SU-DHL-6 (cell line): ENCODE measurements at regions not wholly inside any gene's neighbourhood (a gene's known extent, or its start where the extent isn't known, plus 50 kb on each side); places are given as distances from the start of the nearest gene placed in this dataset.

ENCODE experiments used
- EZH2phosphoT487 ChIP-seq: fragments of 200-600 bp; sonication (generic), shearing (Covaris generic); conservative IDR thresholded peaks from 2 replicates; pipeline ENCODE4 v1.6.1; 2018; ENCODE audit warnings: mild to moderate bottlenecking, antibody characterized with exemption, low read length, moderate library complexity, mixed read lengths
- TF ChIP-seq, protein P1 (sequence below): fragments of 200-600 bp; sonication (generic); IDR thresholded peaks from one replicate; pipeline ENCODE4 v1.5.1; 2017; ENCODE audit warnings: antibody characterized with exemption, mild to moderate bottlenecking, low read length, moderate library complexity; ENCODE audit not compliant: insufficient read depth, poor library complexity, severe bottlenecking

DNA sequence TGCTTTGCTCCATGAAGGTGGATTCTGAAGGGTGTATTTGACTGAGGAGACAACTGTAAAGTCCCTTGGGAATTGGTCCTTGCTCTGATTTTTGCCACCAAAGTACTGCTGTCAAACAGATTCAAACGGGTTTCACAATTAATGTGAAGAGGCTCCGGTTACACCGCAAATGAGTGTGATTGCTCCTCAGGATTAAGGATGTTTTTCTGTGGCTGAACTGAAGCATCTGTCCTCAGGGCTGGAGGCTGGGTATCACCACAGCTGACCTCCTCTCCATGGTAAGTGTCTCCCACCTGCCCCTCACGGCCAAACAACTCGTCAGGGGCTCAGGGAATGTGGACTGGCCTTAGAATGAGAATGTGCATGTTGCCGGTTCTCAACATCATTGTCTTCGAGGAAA lies 130.4 kb upstream of the NDUFV2 start:
- TF ChIP-seq, protein P1, sequence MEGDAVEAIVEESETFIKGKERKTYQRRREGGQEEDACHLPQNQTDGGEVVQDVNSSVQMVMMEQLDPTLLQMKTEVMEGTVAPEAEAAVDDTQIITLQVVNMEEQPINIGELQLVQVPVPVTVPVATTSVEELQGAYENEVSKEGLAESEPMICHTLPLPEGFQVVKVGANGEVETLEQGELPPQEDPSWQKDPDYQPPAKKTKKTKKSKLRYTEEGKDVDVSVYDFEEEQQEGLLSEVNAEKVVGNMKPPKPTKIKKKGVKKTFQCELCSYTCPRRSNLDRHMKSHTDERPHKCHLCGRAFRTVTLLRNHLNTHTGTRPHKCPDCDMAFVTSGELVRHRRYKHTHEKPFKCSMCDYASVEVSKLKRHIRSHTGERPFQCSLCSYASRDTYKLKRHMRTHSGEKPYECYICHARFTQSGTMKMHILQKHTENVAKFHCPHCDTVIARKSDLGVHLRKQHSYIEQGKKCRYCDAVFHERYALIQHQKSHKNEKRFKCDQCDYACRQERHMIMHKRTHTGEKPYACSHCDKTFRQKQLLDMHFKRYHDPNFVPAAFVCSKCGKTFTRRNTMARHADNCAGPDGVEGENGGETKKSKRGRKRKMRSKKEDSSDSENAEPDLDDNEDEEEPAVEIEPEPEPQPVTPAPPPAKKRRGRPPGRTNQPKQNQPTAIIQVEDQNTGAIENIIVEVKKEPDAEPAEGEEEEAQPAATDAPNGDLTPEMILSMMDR, result no peak
- no peak for TF ChIP-seq EZH2phosphoT487
